HFFc6 (cell line): ENCODE measurements at regions not wholly inside any gene's neighbourhood (a gene's known extent, or its start where the extent isn't known, plus 50 kb on each side); places are given as distances from the start of the nearest gene placed in this dataset.

Source experiments
- DNase-seq: peaks from one replicate; pipeline ENCODE4 v3.0.0-alpha.2; 2018
- H3K27ac Mint-ChIP-seq: 2 replicates; pipeline ENCODE4 v1.8.0; 2020; ENCODE audit warnings: mild to moderate bottlenecking, mixed read lengths
- H3K27me3 Mint-ChIP-seq: 2 replicates; pipeline ENCODE4 v1.8.0; 2021; ENCODE audit warnings: mild to moderate bottlenecking, moderate library complexity, mixed read lengths; ENCODE audit not compliant: insufficient read depth
- H3K36me3 Mint-ChIP-seq: 2 replicates; pipeline ENCODE4 v1.8.0; 2021; ENCODE audit warnings: low read depth, mixed read lengths
- H3K4me1 Mint-ChIP-seq: 2 replicates; pipeline ENCODE4 v1.8.0; 2020; ENCODE audit warnings: low read depth, mixed read lengths
- H3K4me3 Mint-ChIP-seq: 2 replicates; pipeline ENCODE4 v1.8.0; 2020; ENCODE audit warnings: mild to moderate bottlenecking, moderate library complexity, mixed read lengths
- H3K9me3 Mint-ChIP-seq: 2 replicates; pipeline ENCODE4 v1.8.0; 2020; ENCODE audit warnings: mild to moderate bottlenecking, mixed read lengths
- TF ChIP-seq, protein P1 (sequence below): fragments of 200-600 bp; sonication (generic); IDR thresholded peaks from 2 replicates; pipeline ENCODE4 v1.5.0; 2021; ENCODE audit warnings: antibody characterized with exemption, mild to moderate bottlenecking

DNA sequence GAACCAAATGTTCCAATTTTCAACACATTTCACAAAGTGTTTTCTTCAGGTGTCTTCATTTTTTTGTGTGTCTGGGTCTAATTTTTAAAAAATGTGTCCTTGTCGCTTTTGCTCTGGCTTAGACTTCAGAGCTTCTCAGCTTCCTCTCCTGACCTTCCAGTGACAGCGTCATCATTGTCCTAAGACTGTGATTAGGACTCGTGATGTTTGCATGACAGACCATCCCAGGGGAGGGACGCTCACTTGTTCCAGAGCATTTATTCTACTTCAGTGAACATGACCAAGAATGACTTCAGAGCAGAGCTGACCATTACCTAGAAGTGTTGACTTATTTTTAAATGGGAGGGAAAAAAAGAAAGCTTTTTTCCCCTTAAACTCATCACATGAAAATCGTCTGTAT lies 591.9 kb downstream of the IRS1 start:
- no peak for DNase-seq
- TF ChIP-seq, protein P1, sequence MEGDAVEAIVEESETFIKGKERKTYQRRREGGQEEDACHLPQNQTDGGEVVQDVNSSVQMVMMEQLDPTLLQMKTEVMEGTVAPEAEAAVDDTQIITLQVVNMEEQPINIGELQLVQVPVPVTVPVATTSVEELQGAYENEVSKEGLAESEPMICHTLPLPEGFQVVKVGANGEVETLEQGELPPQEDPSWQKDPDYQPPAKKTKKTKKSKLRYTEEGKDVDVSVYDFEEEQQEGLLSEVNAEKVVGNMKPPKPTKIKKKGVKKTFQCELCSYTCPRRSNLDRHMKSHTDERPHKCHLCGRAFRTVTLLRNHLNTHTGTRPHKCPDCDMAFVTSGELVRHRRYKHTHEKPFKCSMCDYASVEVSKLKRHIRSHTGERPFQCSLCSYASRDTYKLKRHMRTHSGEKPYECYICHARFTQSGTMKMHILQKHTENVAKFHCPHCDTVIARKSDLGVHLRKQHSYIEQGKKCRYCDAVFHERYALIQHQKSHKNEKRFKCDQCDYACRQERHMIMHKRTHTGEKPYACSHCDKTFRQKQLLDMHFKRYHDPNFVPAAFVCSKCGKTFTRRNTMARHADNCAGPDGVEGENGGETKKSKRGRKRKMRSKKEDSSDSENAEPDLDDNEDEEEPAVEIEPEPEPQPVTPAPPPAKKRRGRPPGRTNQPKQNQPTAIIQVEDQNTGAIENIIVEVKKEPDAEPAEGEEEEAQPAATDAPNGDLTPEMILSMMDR, result no peak
- no peak overlapping the region for H3K27ac Mint-ChIP-seq

GRCh38 chr2:226199555-226199954 lies 600.1 kb downstream of the IRS1 start:
- no peak overlapping the region for H3K4me3 Mint-ChIP-seq
- H3K36me3 Mint-ChIP-seq, result no peaks in the 10 kb centered on the region
- no peaks in the 10 kb centered on the region for H3K27me3 Mint-ChIP-seq
- H3K27ac Mint-ChIP-seq, result no peak overlapping the region
- H3K4me1 Mint-ChIP-seq, result peaks cover 9% of the 10 kb centered on the region
- H3K9me3 Mint-ChIP-seq, result no peaks in the 10 kb centered on the region
- TF ChIP-seq, protein P1, result no peak
- no peak for DNase-seq

More for the DNA sequence above, 591.9 kb downstream of the IRS1 start:
- peaks cover 40% of the 10 kb centered on the region for H3K4me1 Mint-ChIP-seq
- no peak overlapping the region for H3K4me3 Mint-ChIP-seq
- H3K36me3 Mint-ChIP-seq, result peaks cover 7% of the 10 kb centered on the region; the same call in 1 of the 2 replicates
- H3K9me3 Mint-ChIP-seq, result no peaks in the 10 kb centered on the region
- no peaks in the 10 kb centered on the region for H3K27me3 Mint-ChIP-seq

GRCh38 chr2:226198956-226199355 lies 600.7 kb downstream of the IRS1 start:
- H3K4me1 Mint-ChIP-seq, result peaks cover 9% of the 10 kb centered on the region
- no peak for DNase-seq
- H3K9me3 Mint-ChIP-seq, result no peaks in the 10 kb centered on the region
- no peak overlapping the region for H3K4me3 Mint-ChIP-seq
- H3K27me3 Mint-ChIP-seq, result no peaks in the 10 kb centered on the region
- TF ChIP-seq, protein P1, result no peak
- H3K27ac Mint-ChIP-seq, result no peak overlapping the region
- H3K36me3 Mint-ChIP-seq, result no peaks in the 10 kb centered on the region

- peaks cover 8% of the 10 kb centered on the region for H3K36me3 Mint-ChIP-seq
- H3K4me3 Mint-ChIP-seq, result no peak overlapping the region
- peaks cover 46% of the 10 kb centered on the region for H3K4me1 Mint-ChIP-seq
- no peak overlapping the region for H3K27ac Mint-ChIP-seq
- DNase-seq, result no peak
- TF ChIP-seq, protein P1, result no peak
- no peaks in the 10 kb centered on the region; the same call in 1 of the 2 replicates for H3K27me3 Mint-ChIP-seq
- H3K9me3 Mint-ChIP-seq, result no peaks in the 10 kb centered on the region
Measured at GRCh38 chr2:226190479-226191252, 609.0 kb downstream of the IRS1 start.

- DNase-seq, result no peak
- TF ChIP-seq, protein P1, result no peak
- H3K4me1 Mint-ChIP-seq, result peaks cover 62% of the 10 kb centered on the region
- no peaks in the 10 kb centered on the region; the same call in 1 of the 2 replicates for H3K27me3 Mint-ChIP-seq
- no peak overlapping the region for H3K27ac Mint-ChIP-seq
- peaks cover 8% of the 10 kb centered on the region for H3K36me3 Mint-ChIP-seq
- H3K4me3 Mint-ChIP-seq, result no peak overlapping the region
- no peaks in the 10 kb centered on the region for H3K9me3 Mint-ChIP-seq
Measured at GRCh38 chr2:226189061-226189460, 610.6 kb downstream of the IRS1 start.
